GM23338 (cell line): ENCODE measurements at regions not wholly inside any gene's neighbourhood (a gene's known extent, or its start where the extent isn't known, plus 50 kb on each side); places are given as distances from the start of the nearest gene placed in this dataset.

Experiments used
- ATAC-seq: fragments of 200-7000 bp; cut with Tn5 transposase; 3 replicates; pipeline ENCODE4 v1.9.1; 2020
- DNase-seq: peaks from one replicate; pipeline ENCODE4 v3.0.0-alpha.2; 2015; ENCODE audit warnings: low spot score
- H2AFZ ChIP-seq: fragments of 200-600 bp; sonication (generic); 2 replicates; pipeline ENCODE4 v1.8.0; 2016; ENCODE audit warnings: antibody characterized with exemption, mild to moderate bottlenecking, moderate library complexity
- H3F3A ChIP-seq: fragments of 200-600 bp; sonication (generic); replicated peaks from 2 replicates; pipeline ENCODE4 v1.8.0; 2017; ENCODE audit warnings: antibody characterized with exemption, mixed run types, low read depth
- H3K27ac ChIP-seq: fragments of 200-600 bp; sonication (generic); 2 replicates; pipeline ENCODE4 v1.6.1; 2016; ENCODE audit warnings: low read depth
- H3K27me3 ChIP-seq: fragments of 200-600 bp; sonication (generic); 2 replicates; pipeline ENCODE4 v1.8.0; 2016; ENCODE audit warnings: mild to moderate bottlenecking, mixed run types, moderate library complexity; ENCODE audit not compliant: insufficient read depth
- H3K36me3 ChIP-seq: fragments of 200-600 bp; sonication (generic); 2 replicates; pipeline ENCODE4 v1.8.0; 2016; ENCODE audit warnings: mild to moderate bottlenecking; ENCODE audit not compliant: insufficient read depth
- H3K4me1 ChIP-seq: fragments of 200-600 bp; sonication (generic); 2 replicates; pipeline ENCODE4 v1.8.0; 2016; ENCODE audit warnings: mild to moderate bottlenecking, moderate library complexity; ENCODE audit not compliant: insufficient read depth
- H3K4me2 ChIP-seq: fragments of 200-600 bp; sonication (generic); 2 replicates; pipeline ENCODE4 v1.7.1; 2017; ENCODE audit warnings: mixed run types
- H3K4me3 ChIP-seq: fragments of 200-600 bp; sonication (generic); 2 replicates; pipeline ENCODE4 v1.6.1; 2016; ENCODE audit warnings: mixed run types
- H3K79me2 ChIP-seq: fragments of 200-600 bp; sonication (generic); replicated peaks from 2 replicates; pipeline ENCODE4 v1.8.0; 2017; ENCODE audit warnings: mild to moderate bottlenecking; ENCODE audit not compliant: insufficient read depth
- H3K9me2 ChIP-seq: fragments of 200-600 bp; sonication (generic); 2 replicates; pipeline ENCODE4 v1.8.0; 2017; ENCODE audit not compliant: insufficient read depth
- H4K20me1 ChIP-seq: fragments of 200-600 bp; sonication (generic); replicated peaks from 2 replicates; pipeline ENCODE4 v1.8.0; 2017; ENCODE audit warnings: mild to moderate bottlenecking; ENCODE audit not compliant: insufficient read depth
- H3K27ac Mint-ChIP-seq: 2 replicates; pipeline ENCODE4 v1.8.0; 2020; ENCODE audit warnings: inconsistent platforms, mild to moderate bottlenecking, moderate library complexity, mixed read lengths
- H3K27me3 Mint-ChIP-seq: 3 replicates; pipeline ENCODE4 v1.8.0; 2022; ENCODE audit warnings: low read depth, mild to moderate bottlenecking, moderate library complexity, mixed read lengths, inconsistent platforms; ENCODE audit not compliant: insufficient read depth, poor library complexity
- H3K36me3 Mint-ChIP-seq: 3 replicates; pipeline ENCODE4 v1.8.0; 2021; ENCODE audit warnings: low read depth, mild to moderate bottlenecking, inconsistent platforms, moderate library complexity, mixed read lengths
- H3K4me1 Mint-ChIP-seq: 3 replicates; pipeline ENCODE4 v1.8.0; 2020; ENCODE audit warnings: mild to moderate bottlenecking, inconsistent platforms, mixed read lengths
- H3K4me3 Mint-ChIP-seq: 3 replicates; pipeline ENCODE4 v1.8.0; 2021; ENCODE audit warnings: moderate library complexity, mild to moderate bottlenecking, inconsistent platforms, mixed read lengths
- H3K9me3 Mint-ChIP-seq: 3 replicates; pipeline ENCODE4 v1.8.0; 2020; ENCODE audit warnings: moderate library complexity, mild to moderate bottlenecking, inconsistent platforms, mixed read lengths
- EZH2 ChIP-seq: fragments of 200-600 bp; sonication (generic); IDR thresholded peaks from one replicate; pipeline ENCODE4 v1.8.0; 2017; ENCODE audit warnings: antibody characterized with exemption, mild to moderate bottlenecking, low read depth; ENCODE audit not compliant: unreplicated experiment
- EZH2phosphoT487 ChIP-seq: fragments of 200-600 bp; sonication (generic); IDR thresholded peaks from one replicate; pipeline ENCODE4 v1.8.1; 2018; ENCODE audit warnings: antibody characterized with exemption; ENCODE audit not compliant: unreplicated experiment
- JUNB ChIP-seq: IDR thresholded peaks from one replicate; pipeline ENCODE4 v1.6.1; 2016; ENCODE audit warnings: antibody characterized with exemption; ENCODE audit not compliant: unreplicated experiment
- STAT1 ChIP-seq: IDR thresholded peaks from one replicate; pipeline ENCODE4 v1.6.1; 2016; ENCODE audit warnings: antibody characterized with exemption; ENCODE audit not compliant: unreplicated experiment
- ZNF114 ChIP-seq: fragments of 250-450 bp; sonication (Bioruptor Pico); IDR thresholded peaks from 2 replicates; pipeline ENCODE4 v1.5.0; 2020; ENCODE audit warnings: mild to moderate bottlenecking, moderate library complexity
- ZNF331 ChIP-seq: fragments of 250-450 bp; sonication (Bioruptor Pico); IDR thresholded peaks from 2 replicates; pipeline ENCODE4 v1.5.0; 2020; ENCODE audit warnings: low read depth, mild to moderate bottlenecking, moderate library complexity
- TF ChIP-seq, protein P1 (sequence below): IDR thresholded peaks from one replicate; pipeline ENCODE4 v1.6.1; 2018; ENCODE audit warnings: antibody characterized with exemption; ENCODE audit not compliant: unreplicated experiment
- TF ChIP-seq, protein P2 (sequence below), 2 experiments: fragments of 200-600 bp in 1 of 2; sonication (generic) in 1 of 2; conservative IDR thresholded peaks; 2 replicates each; pipeline versions ENCODE4 v1.5.1 to v1.6.1; 2016 to 2017; ENCODE audit warnings: antibody characterized with exemption in 2 of 2, low read depth in 2 of 2, mild to moderate bottlenecking in 2 of 2, moderate library complexity in 1 of 2
- TF ChIP-seq, protein P3 (sequence below): IDR thresholded peaks from 2 replicates; pipeline ENCODE4 v1.6.1; 2016; ENCODE audit warnings: antibody characterized with exemption
- TF ChIP-seq, protein P4 (sequence below): fragments of 250-450 bp; sonication (Bioruptor Pico); IDR thresholded peaks from 2 replicates; pipeline ENCODE4 v1.5.0; 2020; ENCODE audit warnings: mild to moderate bottlenecking, moderate library complexity

DNA sequence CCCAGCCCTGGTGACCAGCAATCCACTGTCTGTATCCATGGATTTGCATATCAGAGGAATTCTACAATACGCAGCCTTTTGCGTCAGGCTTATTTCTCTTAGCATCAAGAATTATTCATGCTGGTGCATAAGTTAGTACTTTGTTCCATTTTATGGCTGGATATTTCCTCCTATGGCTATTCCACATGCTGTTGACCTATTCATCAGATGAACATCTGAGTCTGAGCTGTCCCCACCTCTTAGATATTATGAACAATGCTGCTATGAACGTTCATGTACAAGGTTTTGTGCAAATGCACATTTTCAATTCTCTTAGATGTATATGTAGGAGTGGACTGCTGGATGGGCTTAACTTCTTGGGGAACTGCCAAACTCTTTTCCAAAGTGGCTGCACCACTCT, 79.0 kb upstream of the CST7 start:
- Mint-ChIP-seq H3K36me3 (peaks cover 9% of the 10 kb centered on the region), H3K27me3 (peaks cover 3% of the 10 kb centered on the region), H3K27ac (no peak overlapping the region), H3K4me1 (no peaks in the 10 kb centered on the region), H3K9me3 (peaks cover 20% of the 10 kb centered on the region), H3K4me3 (no peak overlapping the region)
- no peak overlapping the region for H3K27ac ChIP-seq
- no peaks in the 10 kb centered on the region for H3K9me2 ChIP-seq
- H3K4me1 ChIP-seq = no peaks in the 10 kb centered on the region
- no peak overlapping the region for H3K4me3 ChIP-seq
- no peaks in the 10 kb centered on the region for H3K79me2 ChIP-seq
- TF ChIP-seq, protein P1, sequence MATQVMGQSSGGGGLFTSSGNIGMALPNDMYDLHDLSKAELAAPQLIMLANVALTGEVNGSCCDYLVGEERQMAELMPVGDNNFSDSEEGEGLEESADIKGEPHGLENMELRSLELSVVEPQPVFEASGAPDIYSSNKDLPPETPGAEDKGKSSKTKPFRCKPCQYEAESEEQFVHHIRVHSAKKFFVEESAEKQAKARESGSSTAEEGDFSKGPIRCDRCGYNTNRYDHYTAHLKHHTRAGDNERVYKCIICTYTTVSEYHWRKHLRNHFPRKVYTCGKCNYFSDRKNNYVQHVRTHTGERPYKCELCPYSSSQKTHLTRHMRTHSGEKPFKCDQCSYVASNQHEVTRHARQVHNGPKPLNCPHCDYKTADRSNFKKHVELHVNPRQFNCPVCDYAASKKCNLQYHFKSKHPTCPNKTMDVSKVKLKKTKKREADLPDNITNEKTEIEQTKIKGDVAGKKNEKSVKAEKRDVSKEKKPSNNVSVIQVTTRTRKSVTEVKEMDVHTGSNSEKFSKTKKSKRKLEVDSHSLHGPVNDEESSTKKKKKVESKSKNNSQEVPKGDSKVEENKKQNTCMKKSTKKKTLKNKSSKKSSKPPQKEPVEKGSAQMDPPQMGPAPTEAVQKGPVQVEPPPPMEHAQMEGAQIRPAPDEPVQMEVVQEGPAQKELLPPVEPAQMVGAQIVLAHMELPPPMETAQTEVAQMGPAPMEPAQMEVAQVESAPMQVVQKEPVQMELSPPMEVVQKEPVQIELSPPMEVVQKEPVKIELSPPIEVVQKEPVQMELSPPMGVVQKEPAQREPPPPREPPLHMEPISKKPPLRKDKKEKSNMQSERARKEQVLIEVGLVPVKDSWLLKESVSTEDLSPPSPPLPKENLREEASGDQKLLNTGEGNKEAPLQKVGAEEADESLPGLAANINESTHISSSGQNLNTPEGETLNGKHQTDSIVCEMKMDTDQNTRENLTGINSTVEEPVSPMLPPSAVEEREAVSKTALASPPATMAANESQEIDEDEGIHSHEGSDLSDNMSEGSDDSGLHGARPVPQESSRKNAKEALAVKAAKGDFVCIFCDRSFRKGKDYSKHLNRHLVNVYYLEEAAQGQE = no peak
- TF ChIP-seq, protein P2, sequence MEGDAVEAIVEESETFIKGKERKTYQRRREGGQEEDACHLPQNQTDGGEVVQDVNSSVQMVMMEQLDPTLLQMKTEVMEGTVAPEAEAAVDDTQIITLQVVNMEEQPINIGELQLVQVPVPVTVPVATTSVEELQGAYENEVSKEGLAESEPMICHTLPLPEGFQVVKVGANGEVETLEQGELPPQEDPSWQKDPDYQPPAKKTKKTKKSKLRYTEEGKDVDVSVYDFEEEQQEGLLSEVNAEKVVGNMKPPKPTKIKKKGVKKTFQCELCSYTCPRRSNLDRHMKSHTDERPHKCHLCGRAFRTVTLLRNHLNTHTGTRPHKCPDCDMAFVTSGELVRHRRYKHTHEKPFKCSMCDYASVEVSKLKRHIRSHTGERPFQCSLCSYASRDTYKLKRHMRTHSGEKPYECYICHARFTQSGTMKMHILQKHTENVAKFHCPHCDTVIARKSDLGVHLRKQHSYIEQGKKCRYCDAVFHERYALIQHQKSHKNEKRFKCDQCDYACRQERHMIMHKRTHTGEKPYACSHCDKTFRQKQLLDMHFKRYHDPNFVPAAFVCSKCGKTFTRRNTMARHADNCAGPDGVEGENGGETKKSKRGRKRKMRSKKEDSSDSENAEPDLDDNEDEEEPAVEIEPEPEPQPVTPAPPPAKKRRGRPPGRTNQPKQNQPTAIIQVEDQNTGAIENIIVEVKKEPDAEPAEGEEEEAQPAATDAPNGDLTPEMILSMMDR (conservative IDR thresholded peaks at IDR 0.05; ENCODE audit: low read depth in 2 of 2) = no peak
- TF ChIP-seq EZH2 (no peak), STAT1 (no peak), ZNF114 (CRISPR knock-in tag) (no peak), ZNF331 (no peak), EZH2phosphoT487 (no peak), JUNB (no peak)
- TF ChIP-seq, protein P3, sequence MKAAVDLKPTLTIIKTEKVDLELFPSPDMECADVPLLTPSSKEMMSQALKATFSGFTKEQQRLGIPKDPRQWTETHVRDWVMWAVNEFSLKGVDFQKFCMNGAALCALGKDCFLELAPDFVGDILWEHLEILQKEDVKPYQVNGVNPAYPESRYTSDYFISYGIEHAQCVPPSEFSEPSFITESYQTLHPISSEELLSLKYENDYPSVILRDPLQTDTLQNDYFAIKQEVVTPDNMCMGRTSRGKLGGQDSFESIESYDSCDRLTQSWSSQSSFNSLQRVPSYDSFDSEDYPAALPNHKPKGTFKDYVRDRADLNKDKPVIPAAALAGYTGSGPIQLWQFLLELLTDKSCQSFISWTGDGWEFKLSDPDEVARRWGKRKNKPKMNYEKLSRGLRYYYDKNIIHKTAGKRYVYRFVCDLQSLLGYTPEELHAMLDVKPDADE = no peak
- TF ChIP-seq, protein P4, sequence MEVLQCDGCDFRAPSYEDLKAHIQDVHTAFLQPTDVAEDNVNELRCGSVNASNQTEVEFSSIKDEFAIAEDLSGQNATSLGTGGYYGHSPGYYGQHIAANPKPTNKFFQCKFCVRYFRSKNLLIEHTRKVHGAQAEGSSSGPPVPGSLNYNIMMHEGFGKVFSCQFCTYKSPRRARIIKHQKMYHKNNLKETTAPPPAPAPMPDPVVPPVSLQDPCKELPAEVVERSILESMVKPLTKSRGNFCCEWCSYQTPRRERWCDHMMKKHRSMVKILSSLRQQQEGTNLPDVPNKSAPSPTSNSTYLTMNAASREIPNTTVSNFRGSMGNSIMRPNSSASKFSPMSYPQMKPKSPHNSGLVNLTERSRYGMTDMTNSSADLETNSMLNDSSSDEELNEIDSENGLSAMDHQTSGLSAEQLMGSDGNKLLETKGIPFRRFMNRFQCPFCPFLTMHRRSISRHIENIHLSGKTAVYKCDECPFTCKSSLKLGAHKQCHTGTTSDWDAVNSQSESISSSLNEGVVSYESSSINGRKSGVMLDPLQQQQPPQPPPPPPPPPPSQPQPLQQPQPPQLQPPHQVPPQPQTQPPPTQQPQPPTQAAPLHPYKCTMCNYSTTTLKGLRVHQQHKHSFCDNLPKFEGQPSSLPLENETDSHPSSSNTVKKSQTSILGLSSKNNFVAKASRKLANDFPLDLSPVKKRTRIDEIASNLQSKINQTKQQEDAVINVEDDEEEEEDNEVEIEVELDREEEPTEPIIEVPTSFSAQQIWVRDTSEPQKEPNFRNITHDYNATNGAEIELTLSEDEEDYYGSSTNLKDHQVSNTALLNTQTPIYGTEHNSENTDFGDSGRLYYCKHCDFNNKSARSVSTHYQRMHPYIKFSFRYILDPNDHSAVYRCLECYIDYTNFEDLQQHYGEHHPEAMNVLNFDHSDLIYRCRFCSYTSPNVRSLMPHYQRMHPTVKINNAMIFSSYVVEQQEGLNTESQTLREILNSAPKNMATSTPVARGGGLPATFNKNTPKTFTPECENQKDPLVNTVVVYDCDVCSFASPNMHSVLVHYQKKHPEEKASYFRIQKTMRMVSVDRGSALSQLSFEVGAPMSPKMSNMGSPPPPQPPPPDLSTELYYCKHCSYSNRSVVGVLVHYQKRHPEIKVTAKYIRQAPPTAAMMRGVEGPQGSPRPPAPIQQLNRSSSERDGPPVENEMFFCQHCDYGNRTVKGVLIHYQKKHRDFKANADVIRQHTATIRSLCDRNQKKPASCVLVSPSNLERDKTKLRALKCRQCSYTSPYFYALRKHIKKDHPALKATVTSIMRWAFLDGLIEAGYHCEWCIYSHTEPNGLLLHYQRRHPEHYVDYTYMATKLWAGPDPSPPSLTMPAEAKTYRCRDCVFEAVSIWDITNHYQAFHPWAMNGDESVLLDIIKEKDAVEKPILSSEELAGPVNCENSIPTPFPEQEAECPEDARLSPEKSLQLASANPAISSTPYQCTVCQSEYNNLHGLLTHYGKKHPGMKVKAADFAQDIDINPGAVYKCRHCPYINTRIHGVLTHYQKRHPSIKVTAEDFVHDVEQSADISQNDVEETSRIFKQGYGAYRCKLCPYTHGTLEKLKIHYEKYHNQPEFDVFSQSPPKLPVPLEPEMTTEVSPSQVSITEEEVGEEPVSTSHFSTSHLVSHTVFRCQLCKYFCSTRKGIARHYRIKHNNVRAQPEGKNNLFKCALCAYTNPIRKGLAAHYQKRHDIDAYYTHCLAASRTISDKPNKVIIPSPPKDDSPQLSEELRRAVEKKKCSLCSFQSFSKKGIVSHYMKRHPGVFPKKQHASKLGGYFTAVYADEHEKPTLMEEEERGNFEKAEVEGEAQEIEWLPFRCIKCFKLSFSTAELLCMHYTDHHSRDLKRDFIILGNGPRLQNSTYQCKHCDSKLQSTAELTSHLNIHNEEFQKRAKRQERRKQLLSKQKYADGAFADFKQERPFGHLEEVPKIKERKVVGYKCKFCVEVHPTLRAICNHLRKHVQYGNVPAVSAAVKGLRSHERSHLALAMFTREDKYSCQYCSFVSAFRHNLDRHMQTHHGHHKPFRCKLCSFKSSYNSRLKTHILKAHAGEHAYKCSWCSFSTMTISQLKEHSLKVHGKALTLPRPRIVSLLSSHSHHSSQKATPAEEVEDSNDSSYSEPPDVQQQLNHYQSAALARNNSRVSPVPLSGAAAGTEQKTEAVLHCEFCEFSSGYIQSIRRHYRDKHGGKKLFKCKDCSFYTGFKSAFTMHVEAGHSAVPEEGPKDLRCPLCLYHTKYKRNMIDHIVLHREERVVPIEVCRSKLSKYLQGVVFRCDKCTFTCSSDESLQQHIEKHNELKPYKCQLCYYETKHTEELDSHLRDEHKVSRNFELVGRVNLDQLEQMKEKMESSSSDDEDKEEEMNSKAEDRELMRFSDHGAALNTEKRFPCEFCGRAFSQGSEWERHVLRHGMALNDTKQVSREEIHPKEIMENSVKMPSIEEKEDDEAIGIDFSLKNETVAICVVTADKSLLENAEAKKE = no peak
- no peaks in the 10 kb centered on the region for H3K36me3 ChIP-seq
- H2AFZ ChIP-seq = no peak overlapping the region
- H3K27me3 ChIP-seq = no peaks in the 10 kb centered on the region
- no peaks in the 10 kb centered on the region for H4K20me1 ChIP-seq
- H3F3A ChIP-seq = no peaks in the 10 kb centered on the region
- ATAC-seq (no peak), DNase-seq (no peak)
- H3K4me2 ChIP-seq = no peak overlapping the region
